ENCODE measurements at regions not wholly inside any gene's neighbourhood (a gene's known extent, or its start where the extent isn't known, plus 50 kb on each side); places are given as distances from the start of the nearest gene placed in this dataset.
"Not testable (repeated sequence)": the region's sequence is repeated elsewhere in the genome, so short reads cannot be mapped to it uniquely, and the experiment has no call there.

DNA sequence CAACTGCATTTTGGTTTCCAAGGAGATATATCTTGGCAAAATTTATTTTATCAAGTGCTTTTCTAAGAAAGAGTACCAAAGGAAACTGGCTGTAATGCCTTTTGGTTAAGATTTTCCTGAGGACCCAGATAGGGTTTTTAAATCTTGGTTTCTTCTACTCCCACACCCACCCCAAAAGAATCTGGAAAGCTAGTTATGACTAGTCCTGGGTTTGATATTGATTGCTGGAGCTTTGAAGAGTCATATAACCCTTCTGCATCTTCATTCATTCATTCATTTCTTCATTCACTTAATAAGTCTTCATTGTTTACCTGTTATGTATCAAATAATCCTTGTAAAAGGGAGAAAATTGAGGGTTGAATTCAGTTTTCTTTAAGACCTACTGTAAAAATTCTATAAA, 425.2 kb downstream of the PCNX1 start:
- no peak for DNase-seq

DNA sequence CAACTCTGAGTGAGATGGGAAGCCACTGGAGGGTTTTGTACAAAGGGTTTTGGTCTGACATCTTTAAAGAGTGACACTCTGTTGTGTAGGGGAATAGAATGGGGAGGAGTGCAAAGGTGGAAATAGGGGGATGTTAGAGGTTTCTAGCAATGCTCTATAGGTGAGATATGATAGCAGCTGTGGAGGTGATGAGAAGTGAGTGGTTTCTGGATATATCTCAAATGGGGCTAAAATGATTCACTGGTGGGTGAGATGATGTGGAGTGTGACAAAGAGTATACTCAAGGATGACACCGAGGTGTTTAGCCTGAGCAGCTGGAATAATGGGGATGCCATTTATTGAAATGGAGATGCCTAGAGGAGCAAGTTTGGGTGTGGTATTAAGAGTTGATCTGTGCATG, 426.4 kb downstream of the PCNX1 start:
- no peak for DNase-seq

DNA sequence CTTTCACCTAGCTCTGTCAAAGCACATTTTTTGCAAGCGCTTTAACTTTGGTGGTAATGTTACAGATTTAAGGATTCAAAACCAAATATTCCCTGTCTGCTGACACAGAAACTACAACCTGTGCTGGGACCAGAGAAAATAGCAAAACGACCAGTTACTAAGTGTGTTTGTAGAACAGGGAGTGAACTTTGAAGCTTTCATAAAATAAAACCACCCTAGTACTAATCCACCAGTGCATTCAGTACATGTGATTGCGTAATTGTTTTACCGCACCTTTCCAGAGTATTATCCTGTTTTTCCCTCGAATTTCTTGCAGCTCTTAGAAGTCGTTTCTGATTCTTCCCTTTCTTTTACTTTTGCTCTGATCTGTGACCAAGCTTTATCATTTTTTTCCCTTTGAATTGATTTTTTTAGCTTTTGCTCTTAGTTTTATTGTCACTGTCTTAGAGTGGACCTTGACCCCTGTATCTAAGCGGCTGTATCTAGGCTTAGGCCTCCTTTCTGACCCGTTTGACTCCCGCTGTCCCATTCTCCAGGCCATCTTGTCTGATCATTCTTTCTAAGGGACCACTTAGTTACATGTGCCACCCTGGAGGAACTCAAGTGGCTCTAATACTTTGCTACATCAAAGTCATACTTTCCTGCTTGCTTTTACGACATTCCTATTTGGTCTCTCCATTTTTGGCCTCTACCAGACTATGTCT, 429.4 kb downstream of the PCNX1 start:
- DNase-seq: no peak

DNA sequence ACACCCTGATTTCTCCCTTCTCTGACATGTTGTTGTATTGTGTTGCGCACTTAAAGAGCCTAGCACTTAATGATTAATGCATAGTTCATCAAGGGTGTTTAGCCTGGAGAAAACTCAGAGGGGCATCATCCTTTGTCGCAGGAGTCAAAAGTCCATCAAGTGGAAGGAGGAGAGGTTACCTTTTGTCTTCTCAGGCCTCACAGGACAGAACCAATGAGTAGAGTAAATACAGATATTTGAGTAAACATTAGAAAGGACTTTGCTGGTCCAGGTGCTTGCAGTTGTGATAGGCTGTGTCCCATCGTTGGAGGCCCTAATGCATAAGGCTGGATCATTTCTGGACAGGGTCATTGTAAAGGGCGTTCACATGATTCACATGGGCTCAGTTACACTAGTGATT, 430.9 kb downstream of the PCNX1 start:
- peak in 2 of 3 experiments; percentile 9 to 60 for DNase-seq

DNA sequence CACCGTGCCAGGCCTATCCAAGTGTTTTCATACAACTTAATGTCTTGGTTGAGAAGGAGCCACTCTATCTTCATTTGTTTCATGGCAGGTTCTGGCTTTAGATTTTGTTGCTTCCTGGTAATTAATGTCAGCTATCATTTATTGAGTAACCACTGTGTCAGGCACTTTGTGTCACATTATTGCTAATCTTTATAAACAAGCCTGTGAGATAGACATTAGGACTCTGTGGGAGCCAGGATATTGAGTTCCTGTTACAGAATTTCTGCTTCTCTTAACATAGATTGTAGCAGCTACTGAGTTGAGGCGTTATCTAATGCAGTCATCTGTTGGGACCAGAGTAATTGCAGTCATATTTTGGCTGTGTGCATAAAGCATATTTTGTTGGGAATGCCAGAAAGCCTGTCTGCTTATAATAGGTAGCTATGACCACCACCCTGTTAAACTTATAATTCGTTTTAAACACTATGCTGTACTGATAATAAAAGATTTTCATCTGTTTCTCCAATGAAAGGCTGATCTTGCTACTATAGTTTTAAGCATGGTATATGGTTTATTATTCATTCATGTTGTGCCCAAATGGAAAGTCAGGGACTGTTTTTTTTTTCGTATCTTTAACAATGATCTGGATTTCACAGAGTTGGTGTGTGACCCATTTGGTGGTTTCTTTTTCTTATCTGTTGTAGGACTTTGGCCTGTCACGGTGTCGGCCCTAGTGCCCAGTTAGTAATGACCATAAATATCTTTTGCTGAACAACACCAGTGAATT, 432.6 kb downstream of the PCNX1 start:
- DNase-seq: peak in 1 of 3 experiments; percentile 30

DNA sequence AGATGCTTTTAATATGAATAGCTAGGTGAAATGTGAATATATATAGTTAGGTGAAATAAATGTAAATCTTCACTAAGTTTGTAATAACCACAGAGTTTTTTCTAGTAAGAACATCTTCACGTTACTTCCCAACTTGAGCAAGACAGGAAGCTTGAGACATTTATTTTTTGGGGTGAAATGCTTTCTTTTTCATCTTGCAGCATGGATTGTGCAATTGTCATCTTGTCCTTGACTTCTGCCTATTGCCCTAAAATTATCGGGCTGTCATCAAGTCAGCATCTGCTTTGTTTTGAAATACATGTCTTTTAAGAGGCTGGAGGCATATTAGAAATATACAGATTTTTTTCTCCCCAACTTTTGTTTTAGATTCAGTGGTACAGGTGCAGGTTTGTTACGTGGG, 433.9 kb downstream of the PCNX1 start:
- DNase-seq: no peak

DNA sequence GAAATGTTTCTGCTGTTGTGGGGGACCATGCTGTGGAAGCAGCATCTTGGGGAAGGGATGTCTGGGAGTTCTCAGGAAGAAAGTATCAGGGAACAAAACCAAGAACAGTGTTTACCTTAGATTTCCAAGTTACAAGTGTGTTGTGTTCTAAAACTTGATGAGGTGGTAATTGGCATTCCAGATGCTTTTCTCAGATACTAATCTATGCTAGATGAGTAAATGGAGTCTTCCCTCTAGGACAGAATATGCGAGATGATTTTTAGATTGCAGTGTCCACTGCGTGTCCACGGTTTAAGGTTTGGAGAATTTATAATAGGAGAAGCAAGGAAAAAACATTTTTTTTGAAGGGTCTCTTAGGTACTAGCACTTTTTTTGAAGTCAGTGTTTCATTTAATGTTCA, 436.5 kb downstream of the PCNX1 start:
- no peak for DNase-seq

DNA sequence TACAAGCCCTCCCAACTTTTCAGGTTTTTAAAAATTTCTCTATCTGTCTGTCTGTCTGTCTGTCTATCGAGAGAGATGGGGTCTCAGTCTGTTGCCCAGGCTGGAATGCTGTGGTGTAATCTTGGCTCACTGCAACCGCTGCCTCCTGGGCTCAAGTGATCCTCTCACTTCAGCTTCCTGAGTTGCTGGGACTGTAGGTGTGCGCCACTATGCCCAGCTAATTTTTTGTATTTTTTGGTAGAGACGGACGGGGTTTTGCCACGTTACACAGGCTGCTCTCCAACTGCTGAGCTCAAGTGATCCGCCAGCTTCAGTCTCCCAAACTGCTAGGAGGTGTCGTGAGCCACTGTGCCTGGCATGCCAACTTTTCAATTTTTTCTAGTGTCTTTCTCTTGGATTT, 437.2 kb downstream of the PCNX1 start:
- DNase-seq: no peak

DNA sequence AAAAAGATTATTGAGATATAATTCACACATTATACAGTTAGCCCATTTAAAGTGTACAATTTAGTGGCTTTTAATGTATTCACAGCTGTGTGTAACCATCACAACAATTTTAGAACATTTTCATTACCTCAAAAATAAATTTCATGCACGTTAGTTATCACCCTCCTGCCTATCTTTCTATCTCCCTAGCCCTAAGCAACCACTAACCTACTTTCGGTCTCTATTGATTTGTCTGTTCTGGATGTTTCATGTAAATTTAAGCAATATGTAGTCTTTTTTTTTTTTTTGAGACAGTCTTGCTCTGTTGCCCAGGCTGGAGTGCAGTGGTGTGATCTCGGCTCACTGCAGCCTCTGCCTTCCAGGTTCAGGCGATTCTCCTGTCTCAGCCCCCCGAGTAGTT, 439.4 kb downstream of the PCNX1 start:
- DNase-seq: no peak

DNA sequence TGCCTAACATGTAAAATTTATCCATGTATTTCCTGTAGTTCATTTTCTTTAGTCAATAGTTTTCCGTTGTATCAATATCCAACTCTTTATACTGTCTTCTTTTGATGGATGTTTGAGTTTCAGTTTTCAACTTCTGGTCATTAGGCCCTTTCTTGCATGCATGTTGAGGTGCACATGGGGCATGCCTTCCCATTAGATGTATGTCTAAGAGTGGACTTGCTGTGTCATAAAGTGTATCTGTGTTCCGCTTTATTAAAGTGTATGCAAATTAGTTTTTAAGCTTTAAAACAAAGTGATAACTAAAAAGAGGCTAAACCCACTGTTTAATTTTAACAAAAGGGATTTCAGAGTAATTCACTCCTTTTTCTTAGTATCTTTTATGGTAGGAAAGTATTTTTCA, 441.1 kb downstream of the PCNX1 start:
- no peak for DNase-seq

DNA sequence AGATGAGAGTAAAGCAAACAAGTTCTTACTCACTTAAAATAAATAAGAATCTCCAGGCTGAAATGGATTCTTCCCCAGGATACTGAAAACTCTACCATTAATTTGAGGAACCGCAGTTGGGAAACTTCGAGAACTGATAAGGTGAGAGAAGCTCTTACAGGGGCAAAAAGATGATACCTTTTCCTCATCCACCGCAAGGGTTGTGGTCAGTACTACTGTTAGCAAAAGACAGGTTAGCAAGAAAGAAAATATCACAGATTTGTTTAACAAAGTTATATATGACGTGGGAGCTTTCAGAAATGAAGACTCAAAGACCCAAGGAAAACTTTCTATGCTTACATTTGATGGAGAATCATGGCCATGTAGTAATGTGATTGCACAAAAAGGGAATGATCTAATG, 441.6 kb downstream of the PCNX1 start:
- DNase-seq: no peak

DNA sequence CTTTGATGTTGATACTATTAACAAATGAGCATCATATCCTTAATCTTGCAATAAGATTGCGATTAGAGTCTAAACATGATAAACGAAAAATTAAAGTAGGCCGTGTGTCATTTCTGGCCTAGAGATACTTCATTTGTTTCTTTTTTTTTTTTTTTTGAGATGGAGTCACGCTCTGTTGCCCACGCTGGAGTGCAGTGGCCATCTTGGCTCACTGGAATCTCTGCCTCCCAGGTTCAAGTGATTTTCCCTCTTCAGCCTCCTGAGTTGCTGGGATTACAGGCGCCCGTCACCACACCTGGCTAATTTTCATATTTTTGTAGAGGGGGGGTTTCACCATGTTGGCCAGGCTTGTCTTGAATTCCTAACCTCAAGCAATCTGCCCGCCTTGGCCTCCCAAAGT, 446.9 kb downstream of the PCNX1 start:
- DNase-seq: no peak

DNA sequence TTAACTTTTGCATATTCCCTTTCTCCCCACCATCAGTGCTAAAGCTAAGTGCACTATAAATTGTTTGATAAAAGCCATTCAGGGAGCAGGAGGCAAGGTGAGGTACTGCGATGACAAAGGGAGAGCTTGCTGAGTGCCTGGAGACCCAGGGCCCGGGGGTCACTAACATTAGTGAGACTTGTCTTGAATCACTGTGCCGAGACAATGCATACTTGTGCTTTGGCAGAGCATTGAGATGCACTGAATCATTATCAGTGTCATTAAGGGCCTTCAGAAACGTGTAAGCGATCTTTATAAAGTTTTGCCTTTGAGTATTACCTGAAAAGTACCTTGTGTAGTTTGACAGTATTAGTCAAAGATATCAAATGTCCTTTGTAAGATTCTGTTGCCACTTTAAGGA, 447.5 kb downstream of the PCNX1 start:
- no peak for DNase-seq

DNA sequence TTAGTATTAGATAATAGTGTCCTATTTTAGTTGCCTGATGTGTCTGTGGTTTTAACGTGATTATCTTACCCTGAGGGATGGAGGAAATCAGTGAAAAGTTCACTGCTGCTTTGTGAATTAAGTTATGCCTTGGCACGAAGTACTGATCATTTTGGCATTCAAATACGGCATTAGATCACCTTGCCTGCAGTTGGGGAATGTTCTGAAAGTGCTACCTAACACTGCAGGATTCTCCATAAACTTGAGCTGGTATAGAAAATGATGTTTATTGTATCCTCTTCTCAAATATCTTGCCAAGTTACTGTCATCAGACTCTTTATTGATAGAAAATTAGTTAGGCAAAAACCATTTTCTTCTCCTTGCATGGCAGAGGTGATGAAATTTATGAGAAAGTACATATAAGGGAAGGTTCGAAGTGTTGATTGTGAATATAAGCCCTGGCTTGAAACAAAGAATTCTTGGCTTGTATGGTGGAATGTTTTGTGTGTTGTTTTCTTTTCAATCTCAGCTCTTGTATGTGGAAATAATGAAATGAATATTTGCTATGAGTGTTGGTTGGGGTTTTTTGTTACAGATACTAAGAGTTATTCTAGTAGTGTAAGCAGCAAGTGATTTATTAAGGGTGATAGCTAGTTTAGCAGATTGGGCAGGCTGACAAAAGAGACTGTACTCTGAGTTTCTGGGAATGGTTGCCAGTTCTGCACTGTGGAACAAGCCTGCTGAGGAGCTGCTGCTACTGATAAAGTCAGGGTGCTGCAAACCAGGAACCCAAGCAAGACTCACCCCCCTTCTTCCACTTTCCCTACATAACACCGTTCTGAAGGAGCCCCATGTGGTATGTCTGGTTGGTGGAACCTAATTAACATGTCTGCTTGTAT, 448.3 kb downstream of the PCNX1 start:
- no peak for DNase-seq

DNA sequence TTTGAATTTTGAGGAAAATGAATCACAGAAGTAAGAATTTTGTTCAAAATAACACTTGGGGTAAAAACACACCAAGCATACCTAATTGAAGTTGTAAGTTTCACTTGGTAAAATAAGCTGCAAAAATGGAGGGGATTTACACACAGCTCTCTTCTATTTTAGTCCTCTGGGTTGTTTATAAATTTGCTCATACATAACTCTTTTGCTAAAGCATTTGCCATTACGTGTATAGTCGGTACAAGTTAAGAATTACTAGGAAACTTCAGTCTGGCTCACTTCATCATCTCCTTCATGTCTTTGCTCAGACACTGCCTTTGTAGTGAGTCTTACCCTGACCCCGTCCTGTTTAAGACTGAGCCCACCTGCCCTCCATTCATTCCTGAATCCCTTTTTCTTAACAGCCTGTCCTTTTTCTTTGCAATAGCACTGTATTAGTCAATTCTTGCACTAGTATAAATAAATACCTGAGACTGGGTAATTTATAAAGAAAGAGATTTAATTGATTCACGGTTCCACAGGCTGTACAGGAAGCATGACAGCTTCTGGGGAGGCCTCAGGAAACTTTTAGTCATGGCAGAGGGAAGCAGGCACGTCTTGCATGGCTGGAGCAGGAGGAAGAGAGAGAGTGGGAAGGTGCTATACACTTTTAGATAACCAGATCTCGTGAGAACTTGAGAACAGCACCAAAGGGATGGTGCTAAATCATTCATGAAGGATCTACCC, 451.1 kb downstream of the PCNX1 start:
- DNase-seq: no peak

DNA sequence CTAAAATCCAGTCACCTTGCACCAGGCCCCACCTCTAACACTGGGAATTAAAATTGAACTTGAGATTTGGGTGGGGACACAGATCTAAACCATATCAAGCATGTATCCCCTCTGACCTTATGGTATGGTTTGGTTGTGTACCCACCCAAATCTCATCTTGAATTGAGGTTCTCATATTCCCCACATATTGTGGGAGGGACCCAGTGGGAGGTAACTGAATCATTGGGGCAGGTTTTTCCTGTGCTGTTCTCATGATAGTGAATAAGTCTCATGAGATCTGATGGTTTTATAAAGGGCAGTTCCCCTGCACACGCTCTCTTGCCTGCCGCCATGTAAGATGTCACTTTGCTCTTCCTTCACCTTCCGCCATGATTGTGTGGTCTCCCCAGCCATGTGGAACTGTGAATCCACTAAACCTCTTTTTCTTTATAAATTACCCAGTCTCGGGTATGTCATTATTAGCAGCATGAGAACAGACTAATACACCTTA, 451.7 kb downstream of the PCNX1 start:
- DNase-seq: not testable (repeated sequence)

DNA sequence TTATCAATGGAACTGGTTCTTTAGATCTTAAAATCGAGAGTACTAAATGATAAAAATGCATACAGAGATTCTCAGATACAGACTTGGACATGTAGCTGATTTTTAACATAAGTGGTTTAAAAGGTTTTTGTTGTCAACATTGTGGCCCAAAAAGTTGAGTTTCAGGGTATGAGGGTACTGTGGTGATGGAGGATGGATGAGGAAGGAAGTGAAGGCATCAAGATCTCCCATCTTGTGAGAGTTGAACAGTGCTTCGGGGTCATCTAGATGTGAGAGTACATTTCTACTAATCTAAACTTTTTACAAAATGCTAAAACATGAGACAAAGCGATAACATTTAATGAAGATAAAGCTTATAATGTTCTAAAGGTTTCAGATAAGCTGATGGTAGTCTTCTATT, 452.6 kb downstream of the PCNX1 start:
- no peak for DNase-seq

DNA sequence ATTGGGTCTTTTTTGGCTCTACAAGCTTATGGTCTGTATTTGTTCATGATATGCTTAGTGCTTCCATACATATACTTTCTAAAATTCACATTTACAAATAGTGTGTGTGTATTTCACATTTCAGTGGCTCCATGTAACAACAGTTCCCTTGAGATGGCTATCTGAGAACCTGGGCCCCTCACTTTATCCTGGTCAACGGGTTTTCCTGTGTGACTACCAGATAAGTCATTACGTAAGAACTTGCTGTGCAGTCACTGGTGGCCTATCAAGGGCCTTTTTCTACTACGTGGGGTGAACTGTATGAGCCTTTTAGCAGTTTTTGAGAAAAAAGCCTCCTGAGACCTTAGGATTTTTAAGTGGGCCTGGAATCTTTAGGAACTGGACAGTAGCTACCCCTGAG, 454.1 kb downstream of the PCNX1 start:
- no peak for DNase-seq

DNA sequence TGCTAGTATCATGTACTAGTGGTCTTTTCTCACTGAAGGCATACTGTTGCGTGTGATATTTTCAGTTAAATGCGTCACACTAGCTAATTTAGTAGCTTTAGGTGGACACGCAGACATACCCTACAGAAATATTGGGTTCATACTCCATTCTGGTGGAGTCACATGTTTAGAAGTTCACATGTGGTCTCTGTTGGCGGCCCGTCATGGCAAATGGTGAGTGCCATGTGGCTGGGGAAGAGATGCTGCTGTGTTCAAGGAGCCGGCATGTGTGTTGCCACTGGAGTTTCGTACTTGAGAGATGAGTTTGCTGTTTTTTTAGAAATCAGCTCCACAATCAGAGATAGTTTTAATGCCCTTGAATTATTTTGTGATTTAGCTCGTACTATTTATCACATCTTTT, 454.6 kb downstream of the PCNX1 start:
- DNase-seq: no peak

DNA sequence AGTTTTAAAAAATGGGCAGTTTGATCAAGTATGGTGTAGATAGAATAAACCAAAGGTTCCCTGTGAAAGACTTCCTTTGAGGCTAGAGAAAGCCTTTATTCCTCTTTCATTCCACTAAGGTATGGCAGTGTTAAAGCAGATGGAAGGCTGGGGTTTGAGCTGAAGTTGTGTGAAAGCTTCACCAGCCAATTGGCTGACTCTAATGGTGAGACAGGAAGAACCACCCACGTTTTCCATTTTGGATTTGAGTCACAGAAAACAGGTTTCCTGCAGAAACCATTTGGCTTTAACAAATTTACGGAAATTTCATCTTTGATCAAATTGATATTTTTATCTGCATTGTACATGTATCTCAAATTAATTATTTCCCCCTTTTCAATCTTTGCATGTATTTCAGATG, 455.0 kb downstream of the PCNX1 start:
- DNase-seq: no peak

DNA sequence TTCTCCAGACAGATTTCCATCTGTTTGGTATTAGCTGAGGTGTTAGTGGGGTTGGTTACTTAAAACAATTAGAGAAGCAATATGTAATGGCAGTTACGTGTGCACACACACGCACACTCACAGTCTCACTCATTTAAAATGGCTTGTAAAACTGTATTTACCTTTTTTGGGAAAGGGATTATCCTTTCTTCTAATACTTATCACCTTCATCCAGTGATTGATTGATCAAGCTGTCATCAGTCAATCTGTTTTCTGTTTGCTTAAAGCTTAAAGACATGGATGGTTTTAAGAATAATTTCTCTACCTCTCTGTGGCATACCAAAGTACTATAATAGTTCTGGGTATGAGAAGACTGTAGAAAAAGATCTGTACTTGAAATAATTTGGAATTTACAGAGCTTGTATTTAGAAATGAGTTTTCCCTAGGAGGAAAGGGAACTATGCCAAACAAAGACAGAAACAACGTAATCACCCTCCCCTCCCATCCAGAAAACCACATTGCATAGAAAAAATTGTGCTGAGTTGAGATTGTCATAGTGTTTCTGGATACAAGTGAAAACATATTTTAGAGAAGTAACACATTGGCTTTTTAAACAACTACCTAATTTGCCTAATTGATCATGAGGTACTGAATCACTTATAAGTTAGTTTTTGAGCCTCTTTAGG, 455.8 kb downstream of the PCNX1 start:
- DNase-seq: peak in 1 of 3 experiments; percentile 31
